Lung (tissue), 11 donors: ENCODE measurements at regions not wholly inside any gene's neighbourhood (a gene's known extent, or its start where the extent isn't known, plus 50 kb on each side); places are given as distances from the start of the nearest gene placed in this dataset.

Experiments used
- ATAC-seq: fragments of 200-7000 bp; cut with Tn5 transposase; one replicate; pipeline ENCODE4 v1.9.1; 2020; ENCODE audit warnings: moderate number of reproducible peaks; ENCODE audit not compliant: insufficient read depth, low FRiP score
- DNase-seq, 3 donors: peaks; one replicate each; pipeline ENCODE4 v3.0.0-alpha.2; 2013 to 2017
- H3K27ac ChIP-seq, 2 donors: one replicate each; pipeline ENCODE4 v1.5.1; 2013; ENCODE audit warnings: mild to moderate bottlenecking in 2 of 2, moderate library complexity in 2 of 2, control low read depth in 1 of 2, inconsistent platforms in 1 of 2, low read depth in 1 of 2, low read length in 1 of 2
- H3K27me3 ChIP-seq, 3 donors: one replicate each; pipeline ENCODE4 v1.5.1; 2013; ENCODE audit warnings: low read length in 2 of 3; ENCODE audit not compliant: control insufficient read depth in 3 of 3, insufficient read depth in 3 of 3
- H3K36me3 ChIP-seq, 4 donors: one replicate each; pipeline ENCODE4 v1.5.1; 2013; ENCODE audit warnings: low read length in 4 of 4, mild to moderate bottlenecking in 1 of 4, moderate library complexity in 1 of 4; ENCODE audit not compliant: control insufficient read depth in 4 of 4, insufficient read depth in 4 of 4
- H3K4me1 ChIP-seq, 5 donors: one replicate each; pipeline ENCODE4 v1.5.1; 2013; ENCODE audit warnings: low read length in 5 of 5, mild to moderate bottlenecking in 2 of 5, moderate library complexity in 1 of 5; ENCODE audit not compliant: control insufficient read depth in 5 of 5, insufficient read depth in 5 of 5
- H3K4me3 ChIP-seq: one replicate; pipeline ENCODE4 v1.5.1; 2013; ENCODE audit warnings: mild to moderate bottlenecking, control low read depth, moderate library complexity
- H3K9ac ChIP-seq, 2 donors: one replicate each; pipeline ENCODE4 v1.5.1; 2013; ENCODE audit warnings: low read length in 2 of 2, control low read depth in 1 of 2; ENCODE audit not compliant: insufficient read depth in 1 of 2
- H3K9me3 ChIP-seq, 4 donors: one replicate each; pipeline ENCODE4 v1.5.1; 2013; ENCODE audit warnings: low read length in 3 of 4, mild to moderate bottlenecking in 1 of 4, moderate library complexity in 1 of 4; ENCODE audit not compliant: control insufficient read depth in 4 of 4, insufficient read depth in 3 of 4
- WGBS, 2 donors: extraction: QIAGEN DNeasy Blood & Tissue Kit; methylation state at CpG; one replicate each; pipeline ENCODE4 v1.1.7; 2013; 5-methylcytosine and 5-hydroxymethylcytosine counted together
- TF ChIP-seq, protein P1 (sequence below): IDR thresholded peaks from 2 replicates; pipeline ENCODE4 v1.5.1; 2012; ENCODE audit warnings: mild to moderate bottlenecking; ENCODE audit errors: control extremely low read depth, extremely low read depth
- donor health status: control.
- donor health status: control.
- donor health status: Bipolar disorder and iron deficiency.
- donor health status: healthy.
- donor health status: DM: yes; HTN: yes; CAD: no.

DNA sequence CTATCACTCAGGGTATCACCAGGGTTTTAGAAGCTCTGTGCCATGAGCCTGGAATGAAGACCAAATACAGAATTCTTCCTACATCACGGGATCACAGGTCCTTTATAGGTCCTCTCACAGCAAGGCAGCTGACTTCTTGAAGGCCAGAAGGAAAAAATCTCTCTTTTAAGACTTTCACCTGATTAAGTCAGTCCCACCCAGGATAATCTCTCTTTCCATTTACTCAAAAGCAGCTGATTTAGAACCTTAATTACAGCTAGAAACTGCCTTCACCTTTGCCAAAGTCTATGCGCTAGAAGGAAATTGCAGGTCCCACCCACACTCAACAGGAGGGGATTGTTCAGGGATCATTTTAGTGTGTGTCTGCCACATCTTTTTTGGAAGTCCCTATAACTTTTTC is 135.1 kb downstream of the RAB11FIP2 start:
- Histone ChIP-seq H3K4me3 (no peak overlapping the region), H3K9me3 (no peaks in the 10 kb centered on the region), H3K27ac (no peak overlapping the region), H3K9ac (no peak overlapping the region), H3K27me3 (peaks cover 0 to 5% (median 0%) of the 10 kb centered on the region in 3 donors), H3K4me1 (no peaks in the 10 kb centered on the region), H3K36me3 (no peaks in the 10 kb centered on the region)
- no peak for DNase-seq
- WGBS, 2 donors: 66 to 67% methylated on average over 2 of the region's 2 CpGs
- TF ChIP-seq, protein P1, sequence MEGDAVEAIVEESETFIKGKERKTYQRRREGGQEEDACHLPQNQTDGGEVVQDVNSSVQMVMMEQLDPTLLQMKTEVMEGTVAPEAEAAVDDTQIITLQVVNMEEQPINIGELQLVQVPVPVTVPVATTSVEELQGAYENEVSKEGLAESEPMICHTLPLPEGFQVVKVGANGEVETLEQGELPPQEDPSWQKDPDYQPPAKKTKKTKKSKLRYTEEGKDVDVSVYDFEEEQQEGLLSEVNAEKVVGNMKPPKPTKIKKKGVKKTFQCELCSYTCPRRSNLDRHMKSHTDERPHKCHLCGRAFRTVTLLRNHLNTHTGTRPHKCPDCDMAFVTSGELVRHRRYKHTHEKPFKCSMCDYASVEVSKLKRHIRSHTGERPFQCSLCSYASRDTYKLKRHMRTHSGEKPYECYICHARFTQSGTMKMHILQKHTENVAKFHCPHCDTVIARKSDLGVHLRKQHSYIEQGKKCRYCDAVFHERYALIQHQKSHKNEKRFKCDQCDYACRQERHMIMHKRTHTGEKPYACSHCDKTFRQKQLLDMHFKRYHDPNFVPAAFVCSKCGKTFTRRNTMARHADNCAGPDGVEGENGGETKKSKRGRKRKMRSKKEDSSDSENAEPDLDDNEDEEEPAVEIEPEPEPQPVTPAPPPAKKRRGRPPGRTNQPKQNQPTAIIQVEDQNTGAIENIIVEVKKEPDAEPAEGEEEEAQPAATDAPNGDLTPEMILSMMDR: no peak
- ATAC-seq: no peak

DNA sequence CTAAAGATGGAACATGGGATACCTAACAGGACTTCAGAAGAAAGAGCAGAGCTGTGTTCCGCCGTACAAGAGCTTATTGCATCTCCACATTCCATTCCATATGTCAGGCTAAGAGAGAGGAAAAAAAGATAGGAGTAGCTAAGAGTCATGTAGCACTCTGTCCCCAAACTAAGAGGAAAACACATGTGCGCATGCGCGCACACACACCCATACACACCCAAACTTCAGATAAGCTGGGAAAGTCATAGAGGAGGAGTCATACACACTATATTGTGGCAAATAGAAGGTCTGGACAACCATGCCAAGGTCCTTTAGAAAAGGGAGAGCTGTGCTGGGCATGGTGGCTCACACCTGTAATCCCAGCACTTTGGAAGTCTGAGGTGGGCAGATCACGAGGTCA is 132.4 kb downstream of the RAB11FIP2 start:
- 83 to 84% methylated on average over 6 of the region's 6 CpGs for WGBS, 2 donors
- Histone ChIP-seq H3K27ac (no peak overlapping the region), H3K4me1 (no peaks in the 10 kb centered on the region), H3K9me3 (no peaks in the 10 kb centered on the region), H3K9ac (no peak overlapping the region), H3K27me3 (peaks cover 0 to 5% (median 0%) of the 10 kb centered on the region in 3 donors), H3K36me3 (no peaks in the 10 kb centered on the region), H3K4me3 (no peak overlapping the region)
- DNase-seq (no peak), ATAC-seq (no peak)
- TF ChIP-seq, protein P1: no peak

DNA sequence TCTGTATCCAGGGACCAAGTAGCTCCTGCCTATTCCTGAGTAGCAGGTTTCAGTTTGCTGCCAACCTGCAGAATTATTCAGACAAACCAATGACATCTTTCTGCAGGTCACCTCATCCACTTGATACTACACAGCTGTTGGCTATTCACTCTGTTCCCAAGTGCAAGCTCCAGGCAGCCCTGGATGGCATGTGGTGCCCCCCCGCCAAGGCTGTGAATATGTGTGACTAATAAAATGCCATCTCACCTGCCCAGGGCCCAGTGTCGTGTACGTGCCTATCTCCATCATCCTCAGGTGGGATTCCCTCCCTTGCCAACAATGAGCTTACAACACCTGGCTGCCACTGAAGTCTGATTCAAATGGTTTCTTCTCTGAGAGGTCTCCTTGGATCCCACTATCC is 125.8 kb downstream of the RAB11FIP2 start:
- WGBS, 2 donors: 83 to 88% methylated on average over 3 of the region's 3 CpGs
- no peak overlapping the region for H3K27ac ChIP-seq
- DNase-seq: no peak
- H3K9ac ChIP-seq: no peak overlapping the region
- TF ChIP-seq, protein P1: no peak
- peaks cover 0 to 6% (median 0%) of the 10 kb centered on the region in 3 donors for H3K27me3 ChIP-seq
- no peaks in the 10 kb centered on the region for H3K9me3 ChIP-seq
- no peak for ATAC-seq
- H3K4me3 ChIP-seq: no peak overlapping the region
- H3K36me3 ChIP-seq: no peaks in the 10 kb centered on the region
- no peaks in the 10 kb centered on the region for H3K4me1 ChIP-seq

DNA sequence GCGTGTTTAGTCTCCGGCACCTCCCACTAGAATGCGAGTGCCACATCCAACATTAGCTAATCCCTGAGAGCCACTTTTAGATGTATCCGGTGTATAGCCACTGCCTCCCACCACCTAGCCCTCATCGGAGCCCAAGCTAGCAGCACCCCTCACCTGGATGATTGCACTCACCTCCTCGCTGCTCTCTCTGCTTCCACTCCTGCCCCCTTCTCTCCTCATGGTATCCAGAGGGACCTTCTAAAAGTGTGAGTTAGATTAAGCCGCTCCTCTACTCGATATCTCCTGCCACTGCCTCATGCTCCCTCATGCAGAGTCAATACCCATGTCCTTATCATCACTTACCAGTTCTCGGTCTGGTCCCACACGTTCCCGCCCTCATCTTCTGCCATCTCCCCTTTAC is 125.3 kb downstream of the RAB11FIP2 start:
- H3K27ac ChIP-seq: no peak overlapping the region
- H3K9ac ChIP-seq: no peak overlapping the region
- H3K4me1 ChIP-seq: no peaks in the 10 kb centered on the region
- no peaks in the 10 kb centered on the region for H3K36me3 ChIP-seq
- no peaks in the 10 kb centered on the region for H3K9me3 ChIP-seq
- ATAC-seq (no peak), DNase-seq (no peak)
- 87 to 88% methylated on average over 11 of the region's 11 CpGs for WGBS, 2 donors
- no peak overlapping the region for H3K4me3 ChIP-seq
- TF ChIP-seq, protein P1: no peak
- H3K27me3 ChIP-seq: peaks cover 0 to 6% (median 0%) of the 10 kb centered on the region in 3 donors
